CD4-positive, alpha-beta memory T cell (primary cell): ENCODE measurements at regions not wholly inside any gene's neighbourhood (a gene's known extent, or its start where the extent isn't known, plus 50 kb on each side); places are given as distances from the start of the nearest gene placed in this dataset.

Experiments
- CTCF ChIA-PET: fragments of 350-600 bp; sonication (Branson Sonifier 250); formaldehyde crosslinking; loops from one replicate; lab custom pipeline; 2021; ENCODE audit warnings: inconsistent platforms; ENCODE audit not compliant: partially characterized antibody; lab: Charles Lee
- POLR2A ChIA-PET: fragments of 350-600 bp; sonication (Branson Sonifier 250); formaldehyde crosslinking; loops from one replicate; lab custom pipeline; 2021; ENCODE audit not compliant: partially characterized antibody; lab: Charles Lee
- DNase-seq, 5 donors: peaks; one replicate each; pipeline versions ENCODE4 v3.0.0 to v3.0.0-alpha.2; 2020 to 2022; ENCODE audit warnings: mixed read lengths in 1 of 5
- H3K27ac ChIP-seq: one replicate; pipeline ENCODE4 v1.7.0; 2013; ENCODE audit warnings: low read depth, low read length
- H3K27me3 ChIP-seq: 2 replicates; pipeline ENCODE4 v1.7.0; 2013; ENCODE audit warnings: mild to moderate bottlenecking, low read length, moderate library complexity; ENCODE audit not compliant: insufficient read depth
- H3K36me3 ChIP-seq: 2 replicates; pipeline ENCODE4 v1.7.0; 2013; ENCODE audit warnings: mild to moderate bottlenecking, low read length, moderate library complexity; ENCODE audit not compliant: insufficient read depth
- H3K4me1 ChIP-seq: 2 replicates; pipeline ENCODE4 v1.7.0; 2013; ENCODE audit warnings: mild to moderate bottlenecking, low read length, moderate library complexity; ENCODE audit not compliant: insufficient read depth
- H3K4me3 ChIP-seq, 2 donors: one replicate each; pipeline ENCODE4 v1.7.0; 2013; ENCODE audit warnings: low read length in 2 of 2, mild to moderate bottlenecking in 1 of 2
- H3K9me3 ChIP-seq, 2 donors: one replicate each; pipeline ENCODE4 v1.7.0; 2013; ENCODE audit warnings: low read length in 2 of 2, control low read depth in 1 of 2; ENCODE audit not compliant: control insufficient read depth in 1 of 2
- H3K27ac Mint-ChIP-seq, 7 donors: one replicate each; pipeline ENCODE4 v1.8.0; 2020 to 2021; ENCODE audit warnings: mixed read lengths in 7 of 7, mild to moderate bottlenecking in 6 of 7, inconsistent platforms in 3 of 7, moderate library complexity in 3 of 7
- H3K27me3 Mint-ChIP-seq, 2 donors: one replicate each; pipeline ENCODE4 v1.8.0; 2020 to 2021; ENCODE audit warnings: mixed read lengths in 2 of 2
- H3K36me3 Mint-ChIP-seq, 2 donors: one replicate each; pipeline ENCODE4 v1.8.0; 2020 to 2021; ENCODE audit warnings: mixed read lengths in 2 of 2, inconsistent platforms in 1 of 2, mild to moderate bottlenecking in 1 of 2
- H3K4me1 Mint-ChIP-seq, 4 donors: one replicate each; pipeline ENCODE4 v1.8.0; 2020 to 2021; ENCODE audit warnings: mixed read lengths in 4 of 4, mild to moderate bottlenecking in 1 of 4
- H3K4me3 Mint-ChIP-seq, 8 donors: one replicate each; pipeline ENCODE4 v1.8.0; 2020 to 2021; ENCODE audit warnings: mixed read lengths in 8 of 8, mild to moderate bottlenecking in 7 of 8, moderate library complexity in 6 of 8, inconsistent platforms in 3 of 8
- H3K9me3 Mint-ChIP-seq, 8 donors: one replicate each; pipeline ENCODE4 v1.8.0; 2020 to 2021; ENCODE audit warnings: mixed read lengths in 8 of 8, mild to moderate bottlenecking in 5 of 8, inconsistent platforms in 3 of 8, moderate library complexity in 1 of 8
- intact Hi-C: fragments of 100-400 bp; cut with micrococcal nuclease; formaldehyde crosslinking; loops from one replicate; pipeline ENCODE4 v1.15.1; 2023

DNA sequence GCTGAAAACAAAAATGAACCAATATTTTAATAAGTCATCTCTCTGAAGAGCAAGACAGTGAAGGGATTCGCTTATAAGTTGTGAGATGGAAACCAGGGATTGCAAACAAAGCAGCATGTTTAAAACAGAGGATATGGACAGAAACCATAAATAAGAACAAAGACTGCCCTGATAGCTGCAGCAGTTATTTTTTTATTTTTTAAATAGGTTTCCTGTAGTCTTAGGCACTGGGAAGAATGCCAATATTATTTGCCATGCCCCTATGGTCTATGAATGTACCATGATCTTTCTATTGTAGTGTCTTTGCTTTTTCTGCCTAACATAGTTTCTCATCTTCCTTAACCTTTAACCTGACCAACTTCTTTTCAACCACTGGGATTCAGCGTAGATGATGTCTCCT, 1334.0 kb upstream of the NRXN1 start:
- Mint-ChIP-seq H3K4me1 (no peaks in the 10 kb centered on the region), H3K27me3 (no peaks in the 10 kb centered on the region), H3K9me3 (peaks cover 0 to 11% (median 1%) of the 10 kb centered on the region in 8 donors), H3K27ac (no peak overlapping the region), H3K36me3 (no peaks in the 10 kb centered on the region), H3K4me3 (no peak overlapping the region)
- Histone ChIP-seq H3K36me3 (no peaks in the 10 kb centered on the region), H3K27ac (no peak overlapping the region), H3K9me3 (no peaks in the 10 kb centered on the region), H3K4me3 (no peak overlapping the region), H3K4me1 (no peaks in the 10 kb centered on the region), H3K27me3 (no peaks in the 10 kb centered on the region)
- intact Hi-C loops: no loop called here
- ChIA-PET POLR2A (no interaction called here), CTCF (no interaction called here)
- no peak for DNase-seq

- ChIA-PET POLR2A (no interaction called here), CTCF (no interaction called here)
- Mint-ChIP-seq H3K27me3 (no peaks in the 10 kb centered on the region), H3K4me1 (no peaks in the 10 kb centered on the region), H3K27ac (no peak overlapping the region), H3K9me3 (peaks cover 0 to 9% (median 1%) of the 10 kb centered on the region in 8 donors), H3K4me3 (no peak overlapping the region), H3K36me3 (no peaks in the 10 kb centered on the region)
- Histone ChIP-seq H3K27ac (no peak overlapping the region), H3K36me3 (no peaks in the 10 kb centered on the region), H3K27me3 (no peaks in the 10 kb centered on the region), H3K4me1 (no peaks in the 10 kb centered on the region), H3K9me3 (no peaks in the 10 kb centered on the region), H3K4me3 (no peak overlapping the region)
- no peak for DNase-seq
- intact Hi-C loops: no loop called here
These were observed 1324.6 kb upstream of the NRXN1 start for GRCh38 chr2:52356556-52356955.

GRCh38 chr2:52347292-52347691, 1315.4 kb upstream of the NRXN1 start:
- Histone ChIP-seq H3K27ac (no peak overlapping the region), H3K36me3 (no peaks in the 10 kb centered on the region), H3K4me3 (no peak overlapping the region), H3K9me3 (no peaks in the 10 kb centered on the region), H3K27me3 (no peaks in the 10 kb centered on the region), H3K4me1 (no peaks in the 10 kb centered on the region)
- no peaks in the 10 kb centered on the region for H3K36me3 Mint-ChIP-seq
- ChIA-PET POLR2A (no interaction called here), CTCF (no interaction called here)
- no peaks in the 10 kb centered on the region for H3K4me1 Mint-ChIP-seq
- no peak overlapping the region for H3K27ac Mint-ChIP-seq
- DNase-seq: no peak
- peaks cover 0 to 11% (median 4%) of the 10 kb centered on the region in 8 donors for H3K9me3 Mint-ChIP-seq
- intact Hi-C loops: no loop called here
- no peak overlapping the region for H3K4me3 Mint-ChIP-seq
- no peaks in the 10 kb centered on the region for H3K27me3 Mint-ChIP-seq

- peaks cover 0 to 11% (median 4%) of the 10 kb centered on the region in 8 donors for H3K9me3 Mint-ChIP-seq
- CTCF ChIA-PET: no interaction called here
- Histone ChIP-seq H3K4me3 (no peak overlapping the region), H3K27me3 (no peaks in the 10 kb centered on the region), H3K36me3 (no peaks in the 10 kb centered on the region), H3K27ac (no peak overlapping the region), H3K4me1 (no peaks in the 10 kb centered on the region), H3K9me3 (no peaks in the 10 kb centered on the region)
- H3K27ac Mint-ChIP-seq: no peak overlapping the region
- no peaks in the 10 kb centered on the region for H3K36me3 Mint-ChIP-seq
- H3K4me1 Mint-ChIP-seq: no peaks in the 10 kb centered on the region
- H3K27me3 Mint-ChIP-seq: no peaks in the 10 kb centered on the region
- POLR2A ChIA-PET: no interaction called here
- intact Hi-C loops: no loop called here
- no peak for DNase-seq
- H3K4me3 Mint-ChIP-seq: no peak overlapping the region
These were observed 1313.7 kb upstream of the NRXN1 start for GRCh38 chr2:52345676-52346075.

GRCh38 chr2:52345082-52345481, 1313.2 kb upstream of the NRXN1 start:
- no peak overlapping the region for H3K4me3 ChIP-seq
- H3K27me3 ChIP-seq: no peaks in the 10 kb centered on the region
- H3K27ac Mint-ChIP-seq: no peak overlapping the region
- no peak for DNase-seq
- peaks cover 0 to 10% (median 4%) of the 10 kb centered on the region in 8 donors for H3K9me3 Mint-ChIP-seq
- no peaks in the 10 kb centered on the region for H3K4me1 ChIP-seq
- H3K36me3 ChIP-seq: no peaks in the 10 kb centered on the region
- no peaks in the 10 kb centered on the region for H3K4me1 Mint-ChIP-seq
- no peaks in the 10 kb centered on the region for H3K9me3 ChIP-seq
- ChIA-PET CTCF (no interaction called here), POLR2A (no interaction called here)
- H3K36me3 Mint-ChIP-seq: no peaks in the 10 kb centered on the region
- intact Hi-C loops: no loop called here
- H3K27me3 Mint-ChIP-seq: no peaks in the 10 kb centered on the region
- H3K27ac ChIP-seq: no peak overlapping the region
- H3K4me3 Mint-ChIP-seq: no peak overlapping the region

- intact Hi-C loops: no loop called here
- Mint-ChIP-seq H3K36me3 (no peaks in the 10 kb centered on the region), H3K27me3 (no peaks in the 10 kb centered on the region), H3K9me3 (peaks cover 0 to 5% (median under 1%) of the 10 kb centered on the region in 8 donors), H3K4me3 (no peak overlapping the region), H3K4me1 (no peaks in the 10 kb centered on the region), H3K27ac (no peak overlapping the region)
- Histone ChIP-seq H3K36me3 (no peaks in the 10 kb centered on the region), H3K4me1 (no peaks in the 10 kb centered on the region), H3K9me3 (no peaks in the 10 kb centered on the region), H3K4me3 (no peak overlapping the region), H3K27me3 (no peaks in the 10 kb centered on the region), H3K27ac (no peak overlapping the region)
- ChIA-PET CTCF (no interaction called here), POLR2A (no interaction called here)
- DNase-seq: no peak
These were observed 1311.9 kb upstream of the NRXN1 start for GRCh38 chr2:52343706-52344266.

- H3K4me3 Mint-ChIP-seq: no peak overlapping the region
- peaks cover 0 to 5% (median 2%) of the 10 kb centered on the region in 8 donors for H3K9me3 Mint-ChIP-seq
- no peaks in the 10 kb centered on the region for H3K36me3 ChIP-seq
- intact Hi-C loops: no loop called here
- no peaks in the 10 kb centered on the region for H3K36me3 Mint-ChIP-seq
- CTCF ChIA-PET: no interaction called here
- H3K27me3 ChIP-seq: no peaks in the 10 kb centered on the region
- POLR2A ChIA-PET: no interaction called here
- no peak overlapping the region for H3K4me3 ChIP-seq
- no peak overlapping the region for H3K27ac Mint-ChIP-seq
- H3K27me3 Mint-ChIP-seq: no peaks in the 10 kb centered on the region
- no peak overlapping the region for H3K27ac ChIP-seq
- no peaks in the 10 kb centered on the region for H3K4me1 Mint-ChIP-seq
- DNase-seq: no peak
- H3K4me1 ChIP-seq: no peaks in the 10 kb centered on the region
- H3K9me3 ChIP-seq: no peaks in the 10 kb centered on the region
These were observed 1311.1 kb upstream of the NRXN1 start for GRCh38 chr2:52343010-52343409.

GRCh38 chr2:52342458-52342857, 1310.5 kb upstream of the NRXN1 start:
- no peaks in the 10 kb centered on the region for H3K36me3 ChIP-seq
- intact Hi-C loops: no loop called here
- no peaks in the 10 kb centered on the region for H3K9me3 ChIP-seq
- Mint-ChIP-seq H3K27me3 (no peaks in the 10 kb centered on the region), H3K9me3 (peaks cover 0 to 5% (median 2%) of the 10 kb centered on the region in 8 donors), H3K27ac (no peak overlapping the region), H3K4me1 (no peaks in the 10 kb centered on the region), H3K4me3 (no peak overlapping the region), H3K36me3 (no peaks in the 10 kb centered on the region)
- ChIA-PET POLR2A (no interaction called here), CTCF (no interaction called here)
- no peaks in the 10 kb centered on the region for H3K27me3 ChIP-seq
- DNase-seq: no peak
- H3K27ac ChIP-seq: no peak overlapping the region
- no peak overlapping the region for H3K4me3 ChIP-seq
- no peaks in the 10 kb centered on the region for H3K4me1 ChIP-seq
